IPS-NIHi7 (cell line): ENCODE measurements at regions not wholly inside any gene's neighbourhood (a gene's known extent, or its start where the extent isn't known, plus 50 kb on each side); places are given as distances from the start of the nearest gene placed in this dataset.

Experiments
- DNase-seq: peaks from one replicate; pipeline ENCODE4 v3.0.0; 2012; ENCODE audit warnings: mixed read lengths; ENCODE audit errors: extremely low spot score

GRCh38 chr5:124647352-124647751, 99.1 kb downstream of the ZNF608 start:
- DNase-seq, result no peak

GRCh38 chr5:124645396-124645795, 101.0 kb downstream of the ZNF608 start:
- DNase-seq, result no peak

- no peak for DNase-seq
These were observed 101.9 kb downstream of the ZNF608 start for GRCh38 chr5:124644582-124644981.

GRCh38 chr5:124644138-124644537, 102.3 kb downstream of the ZNF608 start:
- DNase-seq, result no peak

- DNase-seq, result no peak
These were observed 103.1 kb downstream of the ZNF608 start for GRCh38 chr5:124643336-124643735.

GRCh38 chr5:124642151-124642550, 104.3 kb downstream of the ZNF608 start:
- no peak for DNase-seq

- no peak for DNase-seq
These were observed 105.2 kb downstream of the ZNF608 start for GRCh38 chr5:124641154-124641792.

- DNase-seq, result no peak
These were observed 107.3 kb downstream of the ZNF608 start for GRCh38 chr5:124639095-124639665.

- DNase-seq, result no peak
These were observed 109.4 kb downstream of the ZNF608 start for GRCh38 chr5:124637011-124637410.

GRCh38 chr5:124634741-124635323, 111.6 kb downstream of the ZNF608 start:
- no peak for DNase-seq

- DNase-seq, result no peak
These were observed 112.2 kb downstream of the ZNF608 start for GRCh38 chr5:124634228-124634739.

- no peak for DNase-seq
These were observed 113.2 kb downstream of the ZNF608 start for GRCh38 chr5:124633209-124633608.

GRCh38 chr5:124631874-124632550, 114.4 kb downstream of the ZNF608 start:
- DNase-seq, result no peak

- no peak for DNase-seq
These were observed 115.4 kb downstream of the ZNF608 start for GRCh38 chr5:124630767-124631704.

GRCh38 chr5:124628721-124629596, 117.5 kb downstream of the ZNF608 start:
- DNase-seq, result peak; percentile 80

- DNase-seq, result no peak
These were observed 118.4 kb downstream of the ZNF608 start for GRCh38 chr5:124627815-124628595.

- no peak for DNase-seq
These were observed 120.4 kb downstream of the ZNF608 start for GRCh38 chr5:124626053-124626452.

GRCh38 chr5:124623265-124623664, 123.2 kb downstream of the ZNF608 start:
- DNase-seq, result no peak

GRCh38 chr5:124622851-124623250, 123.6 kb downstream of the ZNF608 start:
- no peak for DNase-seq

GRCh38 chr5:124621279-124621678, 125.2 kb downstream of the ZNF608 start:
- no peak for DNase-seq
